ENCODE measurements at regions not wholly inside any gene's neighbourhood (a gene's known extent, or its start where the extent isn't known, plus 50 kb on each side); places are given as distances from the start of the nearest gene placed in this dataset.

DNA sequence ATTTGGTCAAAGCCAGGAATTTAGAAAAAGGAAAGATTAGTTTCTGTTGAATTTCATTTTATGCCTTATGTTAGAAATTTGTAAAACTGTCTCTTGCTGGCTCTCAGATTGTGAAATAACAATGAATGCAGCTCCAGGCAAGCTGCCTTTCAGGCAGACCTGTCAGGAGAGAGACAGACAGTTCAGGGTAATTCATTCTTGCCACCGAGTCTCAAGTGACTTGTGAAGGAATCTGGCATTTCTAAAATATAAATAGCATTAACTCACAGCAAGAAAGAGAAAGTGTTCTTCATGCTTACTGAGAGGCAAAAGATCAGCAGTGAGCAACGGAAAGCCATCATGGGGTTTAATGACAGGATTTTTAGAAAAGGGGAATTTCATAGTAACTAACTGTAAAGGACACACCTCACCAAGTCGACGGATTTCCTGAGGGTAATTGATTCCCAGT, 442.3 kb upstream of the AKR1E2 start:
- H3K27me3 Mint-ChIP-seq (ENCODE audit: insufficient read depth, unreplicated experiment) = no peaks in the 10 kb centered on the region
- H3K36me3 Mint-ChIP-seq (ENCODE audit: insufficient read depth, unreplicated experiment) = no peaks in the 10 kb centered on the region
- CTCF ChIA-PET = interaction anchor here (0.7 kb wide), 1 partner anchor 79 kb away, joined by 3 read pairs; no protein-coding TSS in a partner anchor
- DNase-seq (ENCODE audit: unreplicated experiment) = no peak
- POLR2A ChIA-PET = interaction anchor here (0.6 kb wide), 1 partner anchor 29 kb away, joined by 3 read pairs; no protein-coding TSS in a partner anchor
- H3K4me3 Mint-ChIP-seq (ENCODE audit: unreplicated experiment) = no peak overlapping the region
- H3K4me1 Mint-ChIP-seq (ENCODE audit: insufficient read depth, unreplicated experiment) = peaks cover 5% of the 10 kb centered on the region
- intact Hi-C loops (cut with micrococcal nuclease) = no loop called here
- TF ChIP-seq, protein P1, sequence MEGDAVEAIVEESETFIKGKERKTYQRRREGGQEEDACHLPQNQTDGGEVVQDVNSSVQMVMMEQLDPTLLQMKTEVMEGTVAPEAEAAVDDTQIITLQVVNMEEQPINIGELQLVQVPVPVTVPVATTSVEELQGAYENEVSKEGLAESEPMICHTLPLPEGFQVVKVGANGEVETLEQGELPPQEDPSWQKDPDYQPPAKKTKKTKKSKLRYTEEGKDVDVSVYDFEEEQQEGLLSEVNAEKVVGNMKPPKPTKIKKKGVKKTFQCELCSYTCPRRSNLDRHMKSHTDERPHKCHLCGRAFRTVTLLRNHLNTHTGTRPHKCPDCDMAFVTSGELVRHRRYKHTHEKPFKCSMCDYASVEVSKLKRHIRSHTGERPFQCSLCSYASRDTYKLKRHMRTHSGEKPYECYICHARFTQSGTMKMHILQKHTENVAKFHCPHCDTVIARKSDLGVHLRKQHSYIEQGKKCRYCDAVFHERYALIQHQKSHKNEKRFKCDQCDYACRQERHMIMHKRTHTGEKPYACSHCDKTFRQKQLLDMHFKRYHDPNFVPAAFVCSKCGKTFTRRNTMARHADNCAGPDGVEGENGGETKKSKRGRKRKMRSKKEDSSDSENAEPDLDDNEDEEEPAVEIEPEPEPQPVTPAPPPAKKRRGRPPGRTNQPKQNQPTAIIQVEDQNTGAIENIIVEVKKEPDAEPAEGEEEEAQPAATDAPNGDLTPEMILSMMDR (IDR thresholded peaks at IDR 0.05; ENCODE audit: unreplicated experiment) = no peak
- H3K27ac Mint-ChIP-seq (ENCODE audit: low read depth, unreplicated experiment) = no peak overlapping the region
- H3K9me3 Mint-ChIP-seq (ENCODE audit: unreplicated experiment) = no peaks in the 10 kb centered on the region
- BruUV-seq (replicated peaks) = no TSS peak

DNA sequence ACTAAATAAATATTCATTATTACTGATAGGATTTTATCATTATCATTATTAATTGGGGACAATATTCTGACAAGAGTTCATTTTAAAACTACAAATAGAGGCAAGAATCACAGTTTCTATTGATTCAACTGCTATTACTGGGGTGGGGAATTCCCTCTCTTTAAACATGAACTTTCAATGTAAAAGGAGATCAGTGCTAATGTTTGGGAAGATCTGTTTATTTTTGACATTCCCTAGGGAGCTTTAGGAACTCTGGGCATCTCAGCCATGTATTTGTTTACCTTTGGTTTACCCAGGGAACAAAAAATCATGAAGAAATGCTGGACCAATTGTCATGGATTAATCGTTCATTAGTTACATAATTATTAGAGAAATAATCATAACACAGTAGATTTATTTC, 443.2 kb upstream of the AKR1E2 start:
- DNase-seq (ENCODE audit: unreplicated experiment) = no peak
- Mint-ChIP-seq H3K27me3 (ENCODE audit: insufficient read depth, unreplicated experiment) (no peaks in the 10 kb centered on the region), H3K4me3 (ENCODE audit: unreplicated experiment) (no peak overlapping the region), H3K9me3 (ENCODE audit: unreplicated experiment) (no peaks in the 10 kb centered on the region), H3K27ac (ENCODE audit: low read depth, unreplicated experiment) (no peak overlapping the region), H3K36me3 (ENCODE audit: insufficient read depth, unreplicated experiment) (no peaks in the 10 kb centered on the region), H3K4me1 (ENCODE audit: insufficient read depth, unreplicated experiment) (peaks cover 5% of the 10 kb centered on the region)
- ChIA-PET POLR2A (no interaction called here), CTCF (no interaction called here)
- BruUV-seq (replicated peaks) = no TSS peak
- TF ChIP-seq, protein P1 (IDR thresholded peaks at IDR 0.05; ENCODE audit: unreplicated experiment) = no peak
- intact Hi-C loops (cut with micrococcal nuclease) = no loop called here

DNA sequence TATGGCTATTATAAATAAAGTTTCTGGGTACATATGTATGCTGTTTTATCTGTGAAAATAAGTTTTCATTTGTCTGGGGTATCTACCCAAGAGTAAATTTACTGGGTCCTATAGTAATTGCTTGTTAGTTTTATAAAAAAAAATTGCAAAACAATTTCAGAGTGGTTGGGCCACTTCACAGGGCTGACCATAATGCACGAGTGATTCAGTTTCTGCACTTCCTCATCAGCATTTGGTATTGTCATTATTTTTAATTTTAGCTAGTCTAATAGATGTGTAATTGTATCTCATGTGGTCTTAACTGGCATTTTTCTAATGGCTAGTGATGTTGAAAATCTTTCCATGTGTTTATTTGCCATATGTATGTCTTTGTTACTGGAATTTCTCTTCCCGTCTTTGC, 452.4 kb upstream of the AKR1E2 start:
- intact Hi-C loops (cut with micrococcal nuclease) = no loop called here
- H3K4me3 Mint-ChIP-seq (ENCODE audit: unreplicated experiment) = no peak overlapping the region
- POLR2A ChIA-PET = no interaction called here
- no TSS peak for BruUV-seq (replicated peaks)
- H3K36me3 Mint-ChIP-seq (ENCODE audit: insufficient read depth, unreplicated experiment) = no peaks in the 10 kb centered on the region
- TF ChIP-seq, protein P1 (IDR thresholded peaks at IDR 0.05; ENCODE audit: unreplicated experiment) = no peak
- no peaks in the 10 kb centered on the region for H3K9me3 Mint-ChIP-seq (ENCODE audit: unreplicated experiment)
- CTCF ChIA-PET = no interaction called here
- no peak overlapping the region for H3K27ac Mint-ChIP-seq (ENCODE audit: low read depth, unreplicated experiment)
- no peaks in the 10 kb centered on the region for H3K4me1 Mint-ChIP-seq (ENCODE audit: insufficient read depth, unreplicated experiment)
- no peak for DNase-seq (ENCODE audit: unreplicated experiment)
- H3K27me3 Mint-ChIP-seq (ENCODE audit: insufficient read depth, unreplicated experiment) = no peaks in the 10 kb centered on the region

DNA sequence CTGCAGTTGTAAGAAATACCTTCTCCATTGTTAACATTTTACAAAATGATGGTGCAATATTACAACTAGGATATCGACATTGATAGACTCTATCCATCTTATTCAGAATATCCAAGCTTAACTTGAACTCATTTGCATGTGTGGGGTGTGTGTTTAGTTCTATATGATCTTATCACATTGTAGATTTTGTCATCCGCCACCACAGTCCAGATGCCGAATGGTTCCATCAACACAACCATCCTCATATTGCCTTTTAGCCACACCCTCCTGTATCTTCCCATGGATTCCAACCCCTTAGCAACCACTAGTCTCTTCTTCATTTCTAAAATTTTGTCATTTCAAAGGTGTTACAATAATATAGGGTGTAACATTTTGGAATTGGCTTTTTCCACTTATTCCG, 452.9 kb upstream of the AKR1E2 start:
- no TSS peak for BruUV-seq (replicated peaks)
- CTCF ChIA-PET = interaction anchor here (1.1 kb wide), 1 partner anchor 11 kb away, joined by 4 read pairs; no protein-coding TSS in a partner anchor
- TF ChIP-seq, protein P1 (IDR thresholded peaks at IDR 0.05; ENCODE audit: unreplicated experiment) = no peak
- Mint-ChIP-seq H3K4me3 (ENCODE audit: unreplicated experiment) (no peak overlapping the region), H3K36me3 (ENCODE audit: insufficient read depth, unreplicated experiment) (no peaks in the 10 kb centered on the region), H3K27me3 (ENCODE audit: insufficient read depth, unreplicated experiment) (no peaks in the 10 kb centered on the region), H3K9me3 (ENCODE audit: unreplicated experiment) (no peaks in the 10 kb centered on the region), H3K27ac (ENCODE audit: low read depth, unreplicated experiment) (no peak overlapping the region), H3K4me1 (ENCODE audit: insufficient read depth, unreplicated experiment) (no peaks in the 10 kb centered on the region)
- POLR2A ChIA-PET = no interaction called here
- intact Hi-C loops (cut with micrococcal nuclease) = no loop called here
- DNase-seq (ENCODE audit: unreplicated experiment) = no peak
